ENCODE measurements at regions not wholly inside any gene's neighbourhood (a gene's known extent, or its start where the extent isn't known, plus 50 kb on each side); places are given as distances from the start of the nearest gene placed in this dataset.

- no peak for DNase-seq (ENCODE audit: low spot score)
- no peak for ATAC-seq (ENCODE audit: low FRiP score)
- no peak for TF ChIP-seq CTCF (IDR thresholded peaks at IDR 0.05)
Measured at GRCh38 chr17:54220829-54221228, 398.1 kb downstream of the KIF2B start.

GRCh38 chr17:54221499-54221898 is 398.8 kb downstream of the KIF2B start:
- ATAC-seq (ENCODE audit: low FRiP score): no peak
- TF ChIP-seq CTCF (IDR thresholded peaks at IDR 0.05): no peak
- DNase-seq (ENCODE audit: low spot score): no peak

GRCh38 chr17:54235571-54235970 is 412.8 kb downstream of the KIF2B start:
- DNase-seq (ENCODE audit: low spot score) (no peak), ATAC-seq (ENCODE audit: low FRiP score) (no peak)
- TF ChIP-seq CTCF (IDR thresholded peaks at IDR 0.05): no peak

- no peak for ATAC-seq (ENCODE audit: low FRiP score)
- DNase-seq (ENCODE audit: low spot score): no peak
- TF ChIP-seq CTCF (IDR thresholded peaks at IDR 0.05): no peak
Measured at GRCh38 chr17:54237911-54238515, 415.3 kb downstream of the KIF2B start.

- ATAC-seq (ENCODE audit: low FRiP score): no peak
- DNase-seq (ENCODE audit: low spot score): no peak
- TF ChIP-seq CTCF (IDR thresholded peaks at IDR 0.05): no peak
Measured at GRCh38 chr17:54239291-54239690, 416.6 kb downstream of the KIF2B start.

- DNase-seq (ENCODE audit: low spot score): no peak
- no peak for ATAC-seq (ENCODE audit: low FRiP score)
- no peak for TF ChIP-seq CTCF (IDR thresholded peaks at IDR 0.05)
Measured at GRCh38 chr17:54255696-54256095, 433.0 kb downstream of the KIF2B start.

GRCh38 chr17:54256401-54256929 is 433.7 kb downstream of the KIF2B start:
- TF ChIP-seq CTCF (IDR thresholded peaks at IDR 0.05): no peak
- ATAC-seq (ENCODE audit: low FRiP score): no peak
- no peak for DNase-seq (ENCODE audit: low spot score)

Data from omental fat pad (tissue), 3 donors.